GM12892 (cell line): ENCODE measurements at regions not wholly inside any gene's neighbourhood (a gene's known extent, or its start where the extent isn't known, plus 50 kb on each side); places are given as distances from the start of the nearest gene placed in this dataset.
"Not testable (repeated sequence)": the region's sequence is repeated elsewhere in the genome, so short reads cannot be mapped to it uniquely, and the experiment has no call there.

ENCODE experiments used
- DNase-seq: peaks from one replicate; pipeline ENCODE4 v3.0.0; 2011; ENCODE audit not compliant: insufficient read length
- FAIRE-seq: peaks from 2 replicates; lab custom pipeline; 2011; peaks lifted over from hg19 to GRCh38; lab: Jason Lieb, UNC
- POLR2A ChIP-seq: IDR thresholded peaks from 2 replicates; pipeline ENCODE4 v1.6.1; 2011; ENCODE audit warnings: low read depth, low read length, control low read depth
- POLR2AphosphoS5 ChIP-seq: IDR thresholded peaks from 2 replicates; pipeline ENCODE4 v1.6.1; 2011; ENCODE audit warnings: low read depth, low read length, control low read depth
- TAF1 ChIP-seq: IDR thresholded peaks from 2 replicates; pipeline ENCODE4 v1.6.1; 2011; ENCODE audit warnings: low read depth, mild to moderate bottlenecking, control low read depth, low read length, borderline replicate concordance

- no peak for DNase-seq
- TF ChIP-seq POLR2AphosphoS5 = no peak
- TF ChIP-seq POLR2A = no peak
- no peak for TF ChIP-seq TAF1
- no peak for FAIRE-seq
Observed at GRCh38 chr5:120818128-120818527, 354.0 kb downstream of the PRR16 start.

DNA sequence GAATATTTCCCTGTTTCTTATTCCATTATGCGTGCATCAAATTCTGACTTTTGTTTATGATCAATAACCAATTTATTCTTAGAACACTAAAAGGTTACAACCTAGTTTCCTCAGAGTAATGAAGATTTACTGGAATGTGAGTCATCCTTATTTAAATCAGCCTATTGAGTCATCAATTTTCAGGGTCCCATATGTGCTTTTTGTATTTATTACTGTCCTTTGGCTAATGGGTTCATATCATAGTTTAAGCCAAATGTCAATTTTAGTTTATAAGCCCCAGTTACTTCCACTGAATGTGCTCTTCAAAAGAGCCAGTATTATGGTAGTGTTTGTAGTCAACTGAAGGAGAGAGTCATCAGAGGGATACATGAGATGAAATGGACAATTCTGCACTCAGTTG lies 359.2 kb downstream of the PRR16 start:
- TF ChIP-seq POLR2AphosphoS5 = no peak
- TF ChIP-seq TAF1 = no peak
- no peak for TF ChIP-seq POLR2A
- no peak for DNase-seq

DNA sequence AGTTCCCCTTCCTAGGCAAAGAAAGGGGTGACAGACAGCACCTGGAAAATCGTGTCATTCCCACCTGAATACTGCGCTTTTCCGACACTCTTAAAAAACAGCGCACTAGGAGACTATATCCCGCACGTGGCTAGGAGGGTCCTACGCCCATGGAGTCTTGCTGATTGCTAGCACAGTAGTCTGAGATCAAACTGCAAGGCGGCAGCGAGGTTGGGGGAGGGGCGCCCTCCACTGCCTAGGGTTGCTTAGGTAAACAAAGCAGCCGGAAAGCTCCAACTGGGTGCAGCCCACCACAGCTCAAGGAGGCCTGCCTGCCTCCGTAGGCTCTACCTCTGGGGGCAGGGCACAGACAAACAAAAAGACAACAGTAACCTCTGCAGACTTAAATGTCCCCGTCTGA lies 367.5 kb downstream of the PRR16 start:
- not testable (repeated sequence) for FAIRE-seq, DNase-seq

More for the DNA sequence above, 359.2 kb downstream of the PRR16 start:
- no peak for FAIRE-seq

- TF ChIP-seq POLR2AphosphoS5 (no peak), TAF1 (no peak), POLR2A (no peak)
- no peak for DNase-seq
- FAIRE-seq = no peak
Observed at GRCh38 chr5:120841830-120842229, 377.7 kb downstream of the PRR16 start.

- no peak for FAIRE-seq
- DNase-seq = no peak
- TF ChIP-seq POLR2A (no peak), POLR2AphosphoS5 (no peak), TAF1 (no peak)
Observed at GRCh38 chr5:120843390-120843980, 379.4 kb downstream of the PRR16 start.

- DNase-seq = no peak
- no peak for FAIRE-seq
Observed at GRCh38 chr5:120848883-120849282, 384.8 kb downstream of the PRR16 start.

GRCh38 chr5:120852222-120852860 lies 388.2 kb downstream of the PRR16 start:
- TF ChIP-seq POLR2AphosphoS5 = no peak
- no peak for TF ChIP-seq TAF1
- TF ChIP-seq POLR2A = no peak
- DNase-seq (no peak), FAIRE-seq (no peak)

More at GRCh38 chr5:120848883-120849282, 384.8 kb downstream of the PRR16 start:
- no peak for TF ChIP-seq POLR2AphosphoS5
- TF ChIP-seq POLR2A = no peak
- no peak for TF ChIP-seq TAF1

GRCh38 chr5:120866997-120867396 lies 402.9 kb downstream of the PRR16 start:
- no peak for DNase-seq
- no peak for TF ChIP-seq POLR2AphosphoS5
- no peak for TF ChIP-seq TAF1
- no peak for TF ChIP-seq POLR2A
- no peak for FAIRE-seq

DNA sequence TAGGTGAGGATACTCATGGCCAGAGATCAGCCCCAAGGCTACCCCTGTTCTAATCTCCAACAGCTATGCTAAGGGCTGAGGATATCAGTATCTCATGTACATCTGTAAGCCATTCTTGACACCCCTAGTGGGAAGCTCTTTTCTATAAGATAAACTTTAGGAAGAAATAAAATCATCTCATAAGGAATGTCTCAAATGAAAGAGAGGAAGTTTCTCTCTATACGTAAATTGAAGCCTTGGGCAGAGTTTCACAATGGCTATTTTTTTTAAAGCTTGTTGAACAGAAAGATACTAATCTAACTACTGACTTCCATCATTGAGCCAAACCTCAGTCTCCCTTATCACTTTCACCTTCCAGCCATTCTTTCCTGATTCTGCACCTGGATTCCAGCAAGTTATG lies 405.7 kb downstream of the PRR16 start:
- FAIRE-seq (no peak), DNase-seq (no peak)
- TF ChIP-seq POLR2AphosphoS5 (no peak), TAF1 (no peak), POLR2A (no peak)

DNA sequence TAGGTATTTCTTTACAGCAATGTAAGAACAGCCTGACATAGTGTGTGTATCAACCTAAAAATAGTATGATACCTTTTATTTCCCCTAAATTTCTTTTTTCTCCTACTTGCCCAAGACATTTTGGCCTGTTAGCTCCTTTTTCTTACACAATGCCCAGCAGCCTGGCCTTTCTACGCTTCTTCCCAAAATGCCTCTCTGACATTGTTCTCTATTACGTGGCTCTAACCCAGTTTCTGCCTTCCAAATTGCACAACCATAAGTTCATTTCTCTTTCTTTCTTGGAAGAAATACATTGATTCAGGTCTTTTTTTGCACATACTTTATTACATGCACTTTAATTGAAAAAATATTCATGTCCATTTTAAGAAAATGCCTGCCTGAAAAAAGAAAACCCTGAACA lies 408.2 kb downstream of the PRR16 start:
- TF ChIP-seq POLR2AphosphoS5 = no peak
- TF ChIP-seq TAF1 = no peak
- TF ChIP-seq POLR2A = no peak
- DNase-seq = no peak
- no peak for FAIRE-seq

DNA sequence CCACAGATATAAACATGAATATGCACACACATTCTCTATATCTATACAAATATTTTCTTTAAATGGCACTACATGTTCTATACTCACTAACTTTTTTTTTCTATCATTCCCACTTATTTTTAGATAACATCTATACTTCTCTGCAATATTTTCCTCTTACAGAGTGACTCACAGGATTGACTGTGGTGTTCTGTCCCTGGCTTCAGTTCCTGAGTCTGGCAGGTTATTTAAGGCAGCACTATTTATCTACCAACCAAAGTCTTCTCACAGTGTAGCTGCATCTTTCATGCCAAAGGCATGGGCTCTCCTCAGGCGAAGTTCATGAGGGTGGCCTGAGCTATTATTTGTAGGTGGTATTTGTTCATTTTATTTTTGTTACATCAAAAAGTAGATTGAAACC lies 409.0 kb downstream of the PRR16 start:
- FAIRE-seq (no peak), DNase-seq (no peak)
- no peak for TF ChIP-seq POLR2A

- no peak for DNase-seq
- no peak for FAIRE-seq
- TF ChIP-seq POLR2AphosphoS5 (no peak), TAF1 (no peak), POLR2A (no peak)
Observed at GRCh38 chr5:120874081-120874862, 410.2 kb downstream of the PRR16 start.
